Keratinocyte (primary cell): ENCODE measurements at regions not wholly inside any gene's neighbourhood (a gene's known extent, or its start where the extent isn't known, plus 50 kb on each side); places are given as distances from the start of the nearest gene placed in this dataset.

Experiments
- DNase-seq: peaks from one replicate; pipeline ENCODE4 v3.0.0-alpha.2; 2011; ENCODE audit warnings: low read depth, missing footprints, low spot score
- FAIRE-seq: peaks from 2 replicates; lab custom pipeline; 2011; peaks lifted over from hg19 to GRCh38; lab: Jason Lieb, UNC
- H2AFZ ChIP-seq: 2 replicates; pipeline ENCODE4 v1.6.0; 2012; ENCODE audit warnings: low read length, control low read depth, inconsistent platforms; ENCODE audit not compliant: control insufficient read depth
- H3K27ac ChIP-seq: 2 replicates; pipeline ENCODE4 v1.5.1; 2011; ENCODE audit warnings: low read length; ENCODE audit not compliant: control insufficient read depth, insufficient read depth
- H3K27me3 ChIP-seq: 3 replicates; pipeline ENCODE4 v1.6.0; 2011; ENCODE audit warnings: low read length; ENCODE audit not compliant: control insufficient read depth, insufficient read depth; ENCODE audit errors: extremely low read depth
- H3K36me3 ChIP-seq, 2 experiments: 2 replicates in 1 of 2; 3 replicates in 1 of 2; pipeline ENCODE4 v1.5.1; 2011; ENCODE audit warnings: low read length in 2 of 2, mild to moderate bottlenecking in 1 of 2; ENCODE audit not compliant: control insufficient read depth in 2 of 2, insufficient read depth in 2 of 2; ENCODE audit errors: extremely low read depth in 1 of 2
- H3K4me1 ChIP-seq: 3 replicates; pipeline ENCODE4 v1.5.1; 2011; ENCODE audit warnings: low read length; ENCODE audit not compliant: control insufficient read depth, insufficient read depth; ENCODE audit errors: extremely low read depth
- H3K4me2 ChIP-seq: 3 replicates; pipeline ENCODE4 v1.6.0; 2011; ENCODE audit warnings: low read depth, low read length; ENCODE audit not compliant: control insufficient read depth, insufficient read depth; ENCODE audit errors: extremely low read depth
- H3K4me3 ChIP-seq, 3 experiments: fragments of 200-600 bp in 1 of 3; sonication (generic) in 1 of 3; 2 replicates in 2 of 3; 3 replicates in 1 of 3; pipeline ENCODE4 v1.5.1; 2011 to 2016; ENCODE audit warnings: low read length in 3 of 3, mild to moderate bottlenecking in 3 of 3, control low read depth in 2 of 3, inconsistent platforms in 1 of 3, low read depth in 1 of 3, mixed read lengths in 1 of 3, mixed run types in 1 of 3, moderate library complexity in 1 of 3; ENCODE audit not compliant: control insufficient read depth in 2 of 3, insufficient read depth in 2 of 3; ENCODE audit errors: extremely low read depth in 1 of 3
- H3K79me2 ChIP-seq: 2 replicates; pipeline ENCODE4 v1.6.0; 2012; ENCODE audit warnings: low read length; ENCODE audit not compliant: control insufficient read depth, insufficient read depth
- H3K9ac ChIP-seq: 3 replicates; pipeline ENCODE4 v1.6.0; 2011; ENCODE audit warnings: low read length; ENCODE audit not compliant: control insufficient read depth, insufficient read depth; ENCODE audit errors: extremely low read depth
- H3K9me1 ChIP-seq: 3 replicates; pipeline ENCODE4 v1.6.0; 2011; ENCODE audit warnings: low read length; ENCODE audit not compliant: control insufficient read depth, insufficient read depth; ENCODE audit errors: extremely low read depth
- H3K9me3 ChIP-seq: 2 replicates; pipeline ENCODE4 v1.5.1; 2012; ENCODE audit warnings: low read depth, low read length; ENCODE audit not compliant: control insufficient read depth
- H4K20me1 ChIP-seq: 3 replicates; pipeline ENCODE4 v1.6.0; 2011; ENCODE audit warnings: low read length; ENCODE audit not compliant: control insufficient read depth, insufficient read depth; ENCODE audit errors: extremely low read depth
- EZH2 ChIP-seq: IDR thresholded peaks from one replicate; pipeline ENCODE4 v1.6.1; 2012; ENCODE audit warnings: inconsistent platforms, mild to moderate bottlenecking, low read length, moderate library complexity
- dilution Hi-C: fragments of 300-500 bp; cut with MboI; formaldehyde crosslinking; loops from one replicate; pipeline ENCODE4 v1.7.0; 2020; ENCODE audit warnings: low sequenced_read_pairs; ENCODE audit not compliant: extremely low pct_ligation_motif_present
- TF ChIP-seq, protein P1 (sequence below), 3 experiments: IDR thresholded peaks in 1 of 3; conservative IDR thresholded peaks in 1 of 3; optimal IDR thresholded peaks in 1 of 3; 2 replicates in 2 of 3; 3 replicates in 1 of 3; pipeline versions ENCODE3 to v1.5.1; 2011; ENCODE audit warnings: low read length in 3 of 3, mild to moderate bottlenecking in 3 of 3, moderate library complexity in 2 of 3, control low read depth in 1 of 3, inconsistent platforms in 1 of 3; ENCODE audit not compliant: insufficient read depth in 2 of 3; ENCODE audit errors: extremely low read depth in 1 of 3

DNA sequence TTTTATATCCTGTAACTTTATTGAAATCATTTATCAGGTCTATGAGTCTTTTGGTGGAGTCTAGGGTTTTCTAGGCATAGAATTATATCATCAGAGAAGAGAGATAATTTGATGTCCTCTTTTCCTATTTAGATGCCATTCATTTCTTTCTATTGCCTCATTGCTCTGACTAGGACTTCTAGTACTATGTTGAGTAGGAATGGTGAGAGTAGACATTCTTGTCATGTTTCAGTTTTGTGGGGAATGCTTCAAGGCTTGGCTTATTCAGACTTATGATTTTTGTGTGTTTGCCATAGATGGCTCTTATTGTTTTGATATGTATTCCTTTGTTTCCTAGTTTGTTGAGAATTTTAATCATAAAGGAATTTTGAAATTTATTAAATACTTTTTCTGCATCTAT lies 1078.3 kb downstream of the FAM181B start:
- dilution Hi-C loops = no loop called here
- TF ChIP-seq, protein P1, sequence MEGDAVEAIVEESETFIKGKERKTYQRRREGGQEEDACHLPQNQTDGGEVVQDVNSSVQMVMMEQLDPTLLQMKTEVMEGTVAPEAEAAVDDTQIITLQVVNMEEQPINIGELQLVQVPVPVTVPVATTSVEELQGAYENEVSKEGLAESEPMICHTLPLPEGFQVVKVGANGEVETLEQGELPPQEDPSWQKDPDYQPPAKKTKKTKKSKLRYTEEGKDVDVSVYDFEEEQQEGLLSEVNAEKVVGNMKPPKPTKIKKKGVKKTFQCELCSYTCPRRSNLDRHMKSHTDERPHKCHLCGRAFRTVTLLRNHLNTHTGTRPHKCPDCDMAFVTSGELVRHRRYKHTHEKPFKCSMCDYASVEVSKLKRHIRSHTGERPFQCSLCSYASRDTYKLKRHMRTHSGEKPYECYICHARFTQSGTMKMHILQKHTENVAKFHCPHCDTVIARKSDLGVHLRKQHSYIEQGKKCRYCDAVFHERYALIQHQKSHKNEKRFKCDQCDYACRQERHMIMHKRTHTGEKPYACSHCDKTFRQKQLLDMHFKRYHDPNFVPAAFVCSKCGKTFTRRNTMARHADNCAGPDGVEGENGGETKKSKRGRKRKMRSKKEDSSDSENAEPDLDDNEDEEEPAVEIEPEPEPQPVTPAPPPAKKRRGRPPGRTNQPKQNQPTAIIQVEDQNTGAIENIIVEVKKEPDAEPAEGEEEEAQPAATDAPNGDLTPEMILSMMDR (optimal IDR thresholded peaks at IDR 0.05 in 1 of 3, IDR thresholded peaks at IDR 0.05 in 1 of 3, conservative IDR thresholded peaks at IDR 0.05 in 1 of 3; ENCODE audit: extremely low read depth in 1 of 3, insufficient read depth in 2 of 3, low read length in 3 of 3) = no peak
- TF ChIP-seq EZH2 = no peak
- no peaks in the 10 kb centered on the region for H3K9me3 ChIP-seq
- no peak overlapping the region for H3K4me2 ChIP-seq
- DNase-seq (no peak), FAIRE-seq (no peak)
- no peaks in the 10 kb centered on the region for H3K36me3 ChIP-seq
- H2AFZ ChIP-seq = no peak overlapping the region
- H3K4me3 ChIP-seq = no peak overlapping the region
- no peaks in the 10 kb centered on the region for H3K4me1 ChIP-seq
- H3K27me3 ChIP-seq = no peaks in the 10 kb centered on the region
- H3K9me1 ChIP-seq = no peaks in the 10 kb centered on the region
- no peak overlapping the region for H3K27ac ChIP-seq
- no peaks in the 10 kb centered on the region for H4K20me1 ChIP-seq
- no peaks in the 10 kb centered on the region for H3K79me2 ChIP-seq
- no peak overlapping the region for H3K9ac ChIP-seq

DNA sequence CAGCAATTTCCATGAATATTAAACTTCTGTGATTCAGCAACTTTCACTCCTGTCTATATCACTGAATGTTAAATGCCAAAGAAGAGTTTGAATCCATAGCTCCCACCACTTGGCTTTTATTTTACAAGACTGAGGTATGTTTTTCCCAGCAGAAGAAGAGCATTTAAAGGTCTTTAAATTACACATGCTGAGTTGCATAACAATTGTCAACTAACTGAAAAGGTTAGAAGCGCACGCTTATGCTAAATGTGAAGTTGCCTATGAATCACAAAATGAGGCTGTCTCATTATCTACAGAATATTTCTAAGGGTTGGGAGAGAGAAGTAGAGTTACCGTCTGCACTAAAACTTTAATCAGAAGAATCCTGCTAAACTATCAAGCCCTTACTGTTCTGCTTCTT lies 1086.3 kb downstream of the FAM181B start:
- no peak overlapping the region for H3K27ac ChIP-seq
- no peak overlapping the region for H2AFZ ChIP-seq
- dilution Hi-C loops = loop anchor here (25.0 kb wide), 1 partner anchor 565 kb away; no protein-coding TSS in a partner anchor
- no peaks in the 10 kb centered on the region for H4K20me1 ChIP-seq
- no peak overlapping the region for H3K4me3 ChIP-seq
- no peaks in the 10 kb centered on the region for H3K4me1 ChIP-seq
- no peak for FAIRE-seq
- H3K79me2 ChIP-seq = no peaks in the 10 kb centered on the region
- no peaks in the 10 kb centered on the region for H3K36me3 ChIP-seq
- H3K4me2 ChIP-seq = no peak overlapping the region
- DNase-seq = no peak
- H3K27me3 ChIP-seq = peaks cover 6% of the 10 kb centered on the region
- no peaks in the 10 kb centered on the region for H3K9me3 ChIP-seq
- H3K9ac ChIP-seq = no peak overlapping the region
- no peak for TF ChIP-seq EZH2
- TF ChIP-seq, protein P1 (optimal IDR thresholded peaks at IDR 0.05 in 1 of 3, IDR thresholded peaks at IDR 0.05 in 1 of 3, conservative IDR thresholded peaks at IDR 0.05 in 1 of 3; ENCODE audit: extremely low read depth in 1 of 3, insufficient read depth in 2 of 3, low read length in 3 of 3) = no peak
- H3K9me1 ChIP-seq = no peaks in the 10 kb centered on the region
